Nephron (organoid): ENCODE measurements at regions not wholly inside any gene's neighbourhood (a gene's known extent, or its start where the extent isn't known, plus 50 kb on each side); places are given as distances from the start of the nearest gene placed in this dataset.

Experiments used
- H3K27ac Mint-ChIP-seq, 3 experiments: 2 replicates each; pipeline ENCODE4 v1.8.0; 2020; ENCODE audit warnings: mixed read lengths in 3 of 3, mild to moderate bottlenecking in 2 of 3, moderate library complexity in 1 of 3
- H3K27me3 Mint-ChIP-seq: 2 replicates; pipeline ENCODE4 v1.8.0; 2021; ENCODE audit warnings: low read depth, mild to moderate bottlenecking, moderate library complexity, mixed read lengths
- H3K36me3 Mint-ChIP-seq: 2 replicates; pipeline ENCODE4 v1.8.0; 2020; ENCODE audit warnings: low read depth, mixed read lengths
- H3K4me1 Mint-ChIP-seq: 2 replicates; pipeline ENCODE4 v1.8.0; 2020; ENCODE audit warnings: mixed read lengths
- H3K4me3 Mint-ChIP-seq, 3 experiments: 2 replicates each; pipeline ENCODE4 v1.8.0; 2020; ENCODE audit warnings: mild to moderate bottlenecking in 3 of 3, mixed read lengths in 3 of 3, moderate library complexity in 2 of 3
- H3K9me3 Mint-ChIP-seq: 2 replicates; pipeline ENCODE4 v1.8.0; 2020; ENCODE audit warnings: mixed read lengths
- CTCF ChIP-seq, 3 experiments: fragments of 200-600 bp; sonication (generic); IDR thresholded peaks; one replicate each; pipeline ENCODE4 v1.5.0; 2021; ENCODE audit warnings: antibody characterized with exemption in 3 of 3; ENCODE audit not compliant: unreplicated experiment in 3 of 3

DNA sequence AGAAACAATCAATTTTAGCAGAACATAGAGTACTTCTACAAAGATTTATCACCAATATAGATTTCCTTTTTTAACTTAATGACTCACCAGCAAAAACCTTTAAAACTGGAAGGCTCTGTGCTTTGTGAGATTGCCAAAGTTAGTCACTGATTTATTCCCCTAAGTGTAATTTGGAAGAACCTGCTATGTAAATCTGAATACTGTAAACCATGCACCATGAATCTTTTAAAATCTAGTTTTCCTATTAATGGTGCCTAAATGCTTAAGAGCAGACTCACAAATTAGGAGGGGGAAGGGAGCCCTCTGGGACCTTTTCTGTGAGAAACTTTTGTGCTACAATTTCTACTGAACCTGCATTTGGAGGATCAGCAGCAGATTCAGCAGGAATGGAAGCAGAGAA, 57.8 kb upstream of the PNRC1 start:
- Mint-ChIP-seq H3K27ac (peak overlapping the region; percentile 50 to 75 (median 64)), H3K4me1 (peaks cover 36% of the 10 kb centered on the region), H3K36me3 (no peaks in the 10 kb centered on the region), H3K4me3 (no peak overlapping the region), H3K9me3 (no peaks in the 10 kb centered on the region), H3K27me3 (peaks cover 10% of the 10 kb centered on the region)
- no peak for TF ChIP-seq CTCF (IDR thresholded peaks at IDR 0.05; ENCODE audit: unreplicated experiment in 3 of 3)

GRCh38 chr6:89021629-89022028, 58.2 kb upstream of the RNGTT start:
- no peaks in the 10 kb centered on the region for H3K36me3 Mint-ChIP-seq
- no peak for TF ChIP-seq CTCF (IDR thresholded peaks at IDR 0.05; ENCODE audit: unreplicated experiment in 3 of 3)
- peaks cover 33% of the 10 kb centered on the region for H3K4me1 Mint-ChIP-seq

GRCh38 chr6:89015971-89016370, 52.6 kb upstream of the RNGTT start:
- H3K9me3 Mint-ChIP-seq = peaks cover 12% of the 10 kb centered on the region
- H3K27me3 Mint-ChIP-seq = no peaks in the 10 kb centered on the region
- no peak for TF ChIP-seq CTCF (IDR thresholded peaks at IDR 0.05; ENCODE audit: unreplicated experiment in 3 of 3)
- H3K4me1 Mint-ChIP-seq = no peaks in the 10 kb centered on the region
- no peak overlapping the region for H3K27ac Mint-ChIP-seq
- H3K4me3 Mint-ChIP-seq = no peak overlapping the region
- no peaks in the 10 kb centered on the region for H3K36me3 Mint-ChIP-seq

More at GRCh38 chr6:89021629-89022028, 58.2 kb upstream of the RNGTT start:
- Mint-ChIP-seq H3K4me3 (no peak overlapping the region), H3K27ac (peak overlapping the region; percentile 50 to 75 (median 64)), H3K27me3 (peaks cover 3% of the 10 kb centered on the region), H3K9me3 (peaks cover 5% of the 10 kb centered on the region)

- Mint-ChIP-seq H3K27me3 (no peaks in the 10 kb centered on the region), H3K4me3 (no peak overlapping the region), H3K4me1 (no peaks in the 10 kb centered on the region), H3K27ac (peak overlapping the region in 1 of 3 experiments; percentile 30), H3K9me3 (peaks cover 12% of the 10 kb centered on the region), H3K36me3 (no peaks in the 10 kb centered on the region)
- no peak for TF ChIP-seq CTCF (IDR thresholded peaks at IDR 0.05; ENCODE audit: unreplicated experiment in 3 of 3)
Observed at GRCh38 chr6:89013438-89013837, 50.0 kb upstream of the RNGTT start.
